Mammary epithelial cell (primary cell): ENCODE measurements at regions not wholly inside any gene's neighbourhood (a gene's known extent, or its start where the extent isn't known, plus 50 kb on each side); places are given as distances from the start of the nearest gene placed in this dataset.

Experiments used
- EZH2 ChIP-seq: IDR thresholded peaks from 2 replicates; pipeline ENCODE4 v1.6.1; 2012; ENCODE audit warnings: low read length, inconsistent platforms, borderline replicate concordance
- TF ChIP-seq, protein P1 (sequence below), 2 donors: IDR thresholded peaks in 1 of 2; conservative IDR thresholded peaks in 1 of 2; 2 replicates each; pipeline ENCODE4 v1.5.1; 2011 to 2012; ENCODE audit warnings: inconsistent platforms in 2 of 2, low read length in 2 of 2, mild to moderate bottlenecking in 2 of 2, control low read depth in 1 of 2, low read depth in 1 of 2; ENCODE audit not compliant: insufficient read depth in 1 of 2; ENCODE audit errors: extremely low read depth in 1 of 2

DNA sequence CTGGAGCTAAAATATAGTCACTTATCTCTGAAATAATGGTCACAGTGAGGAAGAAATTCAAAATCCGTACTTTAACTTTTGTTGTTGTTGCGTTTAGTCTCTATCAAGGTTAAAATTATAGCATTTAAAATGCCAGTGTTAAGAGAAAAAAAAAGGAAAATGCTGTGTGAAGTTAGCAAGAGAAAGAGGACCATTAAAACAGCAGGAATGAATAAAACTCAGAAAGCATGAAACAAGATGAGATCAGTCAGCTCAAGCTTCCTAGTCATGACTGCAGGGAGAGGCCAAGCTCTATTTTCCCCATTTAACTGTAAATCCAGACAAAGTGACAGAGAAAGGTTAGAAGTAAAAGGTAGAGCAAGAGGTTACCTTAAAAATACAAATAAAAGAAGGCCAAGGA is 281.7 kb upstream of the ATP5MC3 start:
- TF ChIP-seq, protein P1, sequence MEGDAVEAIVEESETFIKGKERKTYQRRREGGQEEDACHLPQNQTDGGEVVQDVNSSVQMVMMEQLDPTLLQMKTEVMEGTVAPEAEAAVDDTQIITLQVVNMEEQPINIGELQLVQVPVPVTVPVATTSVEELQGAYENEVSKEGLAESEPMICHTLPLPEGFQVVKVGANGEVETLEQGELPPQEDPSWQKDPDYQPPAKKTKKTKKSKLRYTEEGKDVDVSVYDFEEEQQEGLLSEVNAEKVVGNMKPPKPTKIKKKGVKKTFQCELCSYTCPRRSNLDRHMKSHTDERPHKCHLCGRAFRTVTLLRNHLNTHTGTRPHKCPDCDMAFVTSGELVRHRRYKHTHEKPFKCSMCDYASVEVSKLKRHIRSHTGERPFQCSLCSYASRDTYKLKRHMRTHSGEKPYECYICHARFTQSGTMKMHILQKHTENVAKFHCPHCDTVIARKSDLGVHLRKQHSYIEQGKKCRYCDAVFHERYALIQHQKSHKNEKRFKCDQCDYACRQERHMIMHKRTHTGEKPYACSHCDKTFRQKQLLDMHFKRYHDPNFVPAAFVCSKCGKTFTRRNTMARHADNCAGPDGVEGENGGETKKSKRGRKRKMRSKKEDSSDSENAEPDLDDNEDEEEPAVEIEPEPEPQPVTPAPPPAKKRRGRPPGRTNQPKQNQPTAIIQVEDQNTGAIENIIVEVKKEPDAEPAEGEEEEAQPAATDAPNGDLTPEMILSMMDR (conservative IDR thresholded peaks at IDR 0.05 in 1 of 2, IDR thresholded peaks at IDR 0.05 in 1 of 2; ENCODE audit: extremely low read depth in 1 of 2, insufficient read depth in 1 of 2, low read depth in 1 of 2, low read length in 2 of 2), result no peak
- TF ChIP-seq EZH2, result no peak
